ENCODE measurements at regions not wholly inside any gene's neighbourhood (a gene's known extent, or its start where the extent isn't known, plus 50 kb on each side); places are given as distances from the start of the nearest gene placed in this dataset.

- no peak for DNase-seq (ENCODE audit: low spot score)
Measured at GRCh38 chr3:159929171-159930141, 59.2 kb upstream of the IL12A start.

- no peak for DNase-seq (ENCODE audit: low spot score)
Measured at GRCh38 chr3:159934216-159934615, 54.4 kb upstream of the IL12A start.

- DNase-seq (ENCODE audit: low spot score), result no peak
Measured at GRCh38 chr3:159936541-159936940, 52.1 kb upstream of the IL12A start.

GRCh38 chr3:159937561-159938166, 51.0 kb upstream of the IL12A start:
- no peak for DNase-seq (ENCODE audit: low spot score)

- no peak for DNase-seq (ENCODE audit: low spot score)
Measured at GRCh38 chr3:159938714-159939113, 49.9 kb upstream of the IL12A start.
